Panc1 (cell line): ENCODE measurements at regions not wholly inside any gene's neighbourhood (a gene's known extent, or its start where the extent isn't known, plus 50 kb on each side); places are given as distances from the start of the nearest gene placed in this dataset.

Source experiments
- SIN3A ChIP-seq: IDR thresholded peaks from 2 replicates; pipeline ENCODE4 v1.6.1; 2012; ENCODE audit warnings: low read depth, mild to moderate bottlenecking, low read length, moderate library complexity, borderline replicate concordance; ENCODE audit not compliant: insufficient read depth
- TF ChIP-seq, protein P1 (sequence below): fragments of 450-650 bp; IDR thresholded peaks from 2 replicates; pipeline ENCODE4 v1.5.1; 2017; ENCODE audit warnings: mild to moderate bottlenecking

DNA sequence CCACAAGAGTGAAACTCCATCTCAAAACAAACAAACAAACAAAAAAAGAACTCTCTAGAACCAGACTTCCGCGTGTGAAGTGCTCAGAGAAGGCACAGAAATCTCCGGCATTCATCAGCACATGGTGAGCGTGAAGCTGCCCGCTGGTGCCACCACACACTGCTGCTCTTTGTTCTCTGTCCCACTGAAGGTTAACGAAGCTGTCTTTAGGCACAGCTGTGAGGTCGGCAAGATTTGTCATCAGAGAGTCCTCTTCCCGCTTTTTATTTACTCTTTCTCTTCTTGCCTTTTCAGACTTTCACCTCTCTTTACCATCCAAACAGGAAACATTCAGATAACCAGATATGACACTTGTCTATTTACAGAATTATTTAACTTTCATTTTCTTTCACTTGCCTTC lies 115.2 kb upstream of the ARGLU1 start:
- no peak for TF ChIP-seq SIN3A
- TF ChIP-seq, protein P1, sequence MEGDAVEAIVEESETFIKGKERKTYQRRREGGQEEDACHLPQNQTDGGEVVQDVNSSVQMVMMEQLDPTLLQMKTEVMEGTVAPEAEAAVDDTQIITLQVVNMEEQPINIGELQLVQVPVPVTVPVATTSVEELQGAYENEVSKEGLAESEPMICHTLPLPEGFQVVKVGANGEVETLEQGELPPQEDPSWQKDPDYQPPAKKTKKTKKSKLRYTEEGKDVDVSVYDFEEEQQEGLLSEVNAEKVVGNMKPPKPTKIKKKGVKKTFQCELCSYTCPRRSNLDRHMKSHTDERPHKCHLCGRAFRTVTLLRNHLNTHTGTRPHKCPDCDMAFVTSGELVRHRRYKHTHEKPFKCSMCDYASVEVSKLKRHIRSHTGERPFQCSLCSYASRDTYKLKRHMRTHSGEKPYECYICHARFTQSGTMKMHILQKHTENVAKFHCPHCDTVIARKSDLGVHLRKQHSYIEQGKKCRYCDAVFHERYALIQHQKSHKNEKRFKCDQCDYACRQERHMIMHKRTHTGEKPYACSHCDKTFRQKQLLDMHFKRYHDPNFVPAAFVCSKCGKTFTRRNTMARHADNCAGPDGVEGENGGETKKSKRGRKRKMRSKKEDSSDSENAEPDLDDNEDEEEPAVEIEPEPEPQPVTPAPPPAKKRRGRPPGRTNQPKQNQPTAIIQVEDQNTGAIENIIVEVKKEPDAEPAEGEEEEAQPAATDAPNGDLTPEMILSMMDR: no peak
